Stimulated activated CD4-positive, alpha-beta T cell treated with anti-CD3 and anti-CD28 coated beads, Interleukin-1b, Interleukin-23, amount 100 ng/mL, for 24 hours (primary cell): ENCODE measurements at regions not wholly inside any gene's neighbourhood (a gene's known extent, or its start where the extent isn't known, plus 50 kb on each side); places are given as distances from the start of the nearest gene placed in this dataset.

Experiments used
- DNase-seq, 4 experiments: peaks; one replicate each; pipeline ENCODE4 v3.0.0-alpha.2; 2020; ENCODE audit warnings: low read depth in 4 of 4, low spot score in 1 of 4

- DNase-seq = no peak
Observed at GRCh38 chr7:116310141-116310540, 99.8 kb downstream of the TES start.

GRCh38 chr7:116311259-116311658, 100.9 kb downstream of the TES start:
- no peak for DNase-seq

- DNase-seq = no peak
Observed at GRCh38 chr7:116311816-116312471, 101.6 kb downstream of the TES start.

GRCh38 chr7:116315293-116315692, 105.0 kb downstream of the TES start:
- no peak for DNase-seq

- no peak for DNase-seq
Observed at GRCh38 chr7:116315803-116316202, 105.5 kb downstream of the TES start.

GRCh38 chr7:116316838-116317628, 106.7 kb downstream of the TES start:
- peak in 1 of 4 experiments; percentile 25 for DNase-seq

- no peak for DNase-seq
Observed at GRCh38 chr7:116317907-116318306, 107.6 kb downstream of the TES start.

- no peak for DNase-seq
Observed at GRCh38 chr7:116322541-116322940, 112.2 kb downstream of the TES start.

- no peak for DNase-seq
Observed at GRCh38 chr7:116324582-116324981, 114.2 kb downstream of the TES start.

- no peak for DNase-seq
Observed at GRCh38 chr7:116325517-116325916, 115.2 kb downstream of the TES start.

GRCh38 chr7:116327135-116327534, 116.8 kb downstream of the TES start:
- DNase-seq = no peak

GRCh38 chr7:116327752-116328151, 117.4 kb downstream of the TES start:
- no peak for DNase-seq

- DNase-seq = no peak
Observed at GRCh38 chr7:116328161-116328560, 117.8 kb downstream of the TES start.

GRCh38 chr7:116329686-116330503, 119.6 kb downstream of the TES start:
- DNase-seq = no peak

- no peak for DNase-seq
Observed at GRCh38 chr7:116331020-116331419, 120.7 kb downstream of the TES start.

- no peak for DNase-seq
Observed at GRCh38 chr7:116332766-116333165, 122.4 kb downstream of the TES start.

GRCh38 chr7:116334555-116334954, 124.2 kb downstream of the TES start:
- no peak for DNase-seq

- no peak for DNase-seq
Observed at GRCh38 chr7:116337018-116337417, 126.7 kb downstream of the TES start.

GRCh38 chr7:116337800-116338199, 127.5 kb downstream of the TES start:
- DNase-seq = no peak

GRCh38 chr7:116339564-116339963, 129.2 kb downstream of the TES start:
- no peak for DNase-seq

GRCh38 chr7:116340201-116340847, 130.0 kb downstream of the TES start:
- DNase-seq = no peak
